NCI-H1105 (cell line): ENCODE measurements at regions not wholly inside any gene's neighbourhood (a gene's known extent, or its start where the extent isn't known, plus 50 kb on each side); places are given as distances from the start of the nearest gene placed in this dataset.
"Not testable (repeated sequence)": the region's sequence is repeated elsewhere in the genome, so short reads cannot be mapped to it uniquely, and the experiment has no call there.

Experiments
- DNase-seq: peaks from one replicate; lab custom pipeline; 2025; lab: John Stamatoyannopoulos, UW

DNA sequence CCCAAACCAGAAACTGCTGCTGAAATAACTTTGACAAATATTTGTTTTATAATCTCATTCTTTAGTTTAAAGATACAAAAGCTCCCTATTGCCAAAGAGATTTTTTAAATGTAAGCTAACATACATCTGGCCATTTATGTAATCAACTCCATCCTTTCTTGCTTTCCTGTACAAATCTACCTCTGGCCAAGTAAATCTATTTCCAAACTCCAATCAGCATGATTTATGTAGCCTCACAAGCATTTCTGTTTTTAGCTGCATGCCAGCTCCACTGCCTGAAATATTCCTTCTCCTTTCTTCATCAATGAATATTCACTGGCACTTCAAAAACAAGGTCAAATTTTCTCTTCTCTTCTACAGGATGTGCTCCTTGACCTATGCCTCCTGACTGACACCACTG lies 80.0 kb downstream of the SHOX2 start:
- no peak for DNase-seq

DNA sequence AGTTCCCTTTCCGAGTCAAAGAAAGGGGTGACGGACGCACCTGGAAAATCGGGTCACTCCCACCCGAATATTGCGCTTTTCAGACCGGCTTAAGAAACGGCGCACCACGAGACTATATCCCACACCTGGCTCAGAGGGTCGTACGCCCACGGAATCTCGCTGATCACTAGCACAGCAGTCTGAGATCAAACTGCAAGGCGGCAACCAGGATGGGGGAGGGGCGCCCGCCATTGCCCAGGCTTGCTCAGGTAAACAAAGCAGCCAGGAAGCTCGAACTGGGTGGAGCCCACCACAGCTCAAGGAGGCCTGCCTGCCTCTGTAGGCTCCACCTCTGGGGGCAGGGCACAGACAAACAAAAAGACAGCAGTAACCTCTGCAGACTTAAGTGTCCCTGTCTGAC lies 86.3 kb downstream of the SHOX2 start:
- not testable (repeated sequence) for DNase-seq

DNA sequence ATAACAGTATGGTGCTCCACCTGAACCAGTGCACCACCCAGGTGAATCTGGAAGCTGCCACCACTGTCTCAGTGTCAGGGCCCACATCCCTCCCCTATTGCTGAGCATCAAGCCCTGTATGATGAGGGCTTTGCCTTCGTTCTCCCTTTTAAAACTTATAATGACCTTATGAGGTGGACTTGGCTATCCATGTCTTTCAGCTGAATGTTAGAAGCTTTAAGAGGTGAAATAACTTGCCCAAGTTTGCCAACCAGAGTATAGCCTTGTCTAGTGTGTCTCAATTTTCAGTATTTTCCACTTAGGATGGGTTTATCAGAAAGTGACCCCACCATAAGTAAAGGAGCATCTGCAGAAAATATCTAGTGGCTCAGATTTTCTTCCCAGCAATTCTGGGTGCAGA lies 87.8 kb downstream of the SHOX2 start:
- no peak for DNase-seq

DNA sequence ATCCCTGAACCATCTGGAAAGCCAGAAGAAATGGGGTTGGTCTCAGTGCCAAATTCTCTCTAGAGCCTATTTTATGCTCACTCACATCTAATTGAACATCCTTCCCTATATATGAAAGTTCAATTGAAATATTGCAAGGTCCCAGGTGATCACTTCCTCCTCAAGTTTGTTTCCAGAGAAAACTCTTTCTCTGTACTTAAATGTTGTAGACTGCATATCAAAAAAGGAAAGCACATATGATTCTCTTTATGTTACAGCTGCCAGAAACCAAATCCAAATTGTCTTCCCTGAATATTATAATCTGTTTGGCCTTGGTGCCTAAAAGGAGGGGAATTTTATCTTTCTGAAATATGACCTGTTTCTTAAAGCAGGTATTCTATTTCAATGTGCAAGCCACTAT lies 93.3 kb downstream of the SHOX2 start:
- no peak for DNase-seq

DNA sequence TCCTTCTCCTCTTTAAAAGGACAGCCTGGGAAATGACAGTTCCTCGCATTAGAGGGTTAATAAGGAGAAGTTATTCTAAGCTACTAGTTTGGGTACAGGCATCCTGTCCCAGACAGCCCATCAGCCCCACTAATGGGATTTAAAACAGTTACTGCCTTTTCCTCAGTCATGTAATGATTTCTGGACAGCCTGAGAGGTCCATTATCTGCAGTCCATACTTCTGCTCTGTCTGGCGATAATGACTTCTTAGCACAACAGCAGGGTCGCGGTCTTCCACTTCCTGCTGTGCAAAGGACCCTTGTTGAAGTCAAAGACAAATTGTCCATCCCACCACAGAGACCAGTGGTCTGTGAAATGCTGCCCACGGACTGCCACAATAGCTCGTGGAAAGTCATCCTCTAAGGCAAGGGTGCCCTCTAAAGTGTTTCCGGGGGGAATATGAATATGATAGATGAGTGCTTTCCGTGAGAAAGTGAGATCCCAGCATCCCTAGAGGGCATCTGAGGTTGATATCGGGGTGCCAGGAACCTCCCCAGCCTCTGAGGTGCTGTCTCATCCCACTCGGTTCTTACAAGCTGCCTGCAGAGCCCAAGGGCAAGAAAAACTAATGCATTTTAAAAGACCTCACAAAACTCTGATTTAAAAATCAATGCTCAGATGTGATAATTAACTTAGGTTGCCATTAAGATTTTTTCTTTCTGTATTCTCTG lies 100.7 kb downstream of the SHOX2 start:
- no peak for DNase-seq

DNA sequence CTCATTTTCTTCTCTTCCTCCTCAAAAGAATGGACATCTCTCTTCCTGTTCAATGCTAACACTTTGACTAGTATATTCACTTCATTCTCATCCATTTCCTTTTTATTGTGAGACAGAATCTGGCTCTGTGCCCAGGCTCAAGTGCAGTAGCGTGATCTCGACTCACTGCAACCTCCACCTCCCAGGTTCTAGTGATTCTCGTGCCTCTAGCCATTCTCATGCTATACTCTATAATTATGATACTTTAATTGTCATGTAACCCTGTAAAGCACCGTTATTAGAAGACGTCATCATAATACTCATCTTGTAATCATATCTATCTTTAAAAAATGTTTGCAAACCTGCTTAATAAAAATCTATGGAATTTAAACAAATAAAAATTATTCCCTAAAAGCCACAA lies 107.0 kb downstream of the SHOX2 start:
- peak; percentile 96 for DNase-seq

DNA sequence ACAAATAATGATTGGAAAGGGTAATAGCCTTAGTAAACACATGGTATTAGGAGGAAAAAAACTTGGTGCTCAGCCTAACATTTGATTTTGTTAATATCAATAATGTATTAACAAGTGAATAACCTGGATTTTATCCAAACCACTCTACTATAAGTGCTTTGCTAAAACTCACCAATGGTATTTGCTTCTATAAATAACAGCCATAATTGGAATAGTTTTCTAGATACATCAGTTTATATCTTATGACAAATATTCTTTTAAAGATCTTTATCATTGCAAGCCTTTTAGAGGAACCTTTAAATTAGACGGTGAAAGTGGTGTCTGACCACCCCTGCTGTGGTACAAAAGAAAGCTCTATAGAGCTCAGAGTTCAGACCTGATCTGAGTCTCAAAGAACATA lies 123.9 kb downstream of the SHOX2 start:
- no peak for DNase-seq

DNA sequence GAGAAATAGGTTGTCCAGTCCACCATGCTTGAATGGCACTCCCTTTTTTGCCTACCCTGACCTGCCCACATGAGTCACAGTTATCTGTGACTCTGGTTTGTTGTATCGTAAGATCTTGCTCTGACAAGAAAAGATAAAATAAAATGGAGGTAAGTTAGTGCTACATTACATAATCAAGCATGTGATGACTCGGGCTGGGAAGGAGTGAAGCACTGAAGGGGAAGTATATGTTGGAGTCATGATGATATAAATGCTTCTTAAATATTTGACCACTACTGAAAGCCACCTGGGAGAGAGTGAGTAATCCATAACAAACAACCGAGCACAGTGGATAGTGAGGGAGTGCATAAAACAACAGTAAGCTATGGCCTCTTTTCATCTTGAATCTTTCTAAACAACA lies 124.4 kb downstream of the SHOX2 start:
- no peak for DNase-seq

DNA sequence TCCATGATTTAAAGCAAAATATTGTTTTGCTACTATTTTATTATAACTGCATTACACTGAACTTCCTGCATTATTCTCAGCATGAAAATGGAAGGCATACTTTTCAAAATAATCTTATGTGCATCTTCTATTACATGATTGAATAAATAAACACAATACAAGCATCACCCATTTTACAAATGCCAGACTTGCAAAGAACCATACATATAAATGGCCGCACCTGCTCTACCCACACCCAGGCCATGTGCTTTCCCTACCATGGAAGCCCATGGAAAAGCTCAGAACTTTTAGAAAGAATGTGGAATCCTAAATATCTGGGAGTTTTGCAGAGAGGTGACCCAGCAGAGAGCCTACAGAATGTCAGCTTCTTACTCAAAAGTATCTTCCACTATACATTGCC lies 127.2 kb downstream of the SHOX2 start:
- no peak for DNase-seq

DNA sequence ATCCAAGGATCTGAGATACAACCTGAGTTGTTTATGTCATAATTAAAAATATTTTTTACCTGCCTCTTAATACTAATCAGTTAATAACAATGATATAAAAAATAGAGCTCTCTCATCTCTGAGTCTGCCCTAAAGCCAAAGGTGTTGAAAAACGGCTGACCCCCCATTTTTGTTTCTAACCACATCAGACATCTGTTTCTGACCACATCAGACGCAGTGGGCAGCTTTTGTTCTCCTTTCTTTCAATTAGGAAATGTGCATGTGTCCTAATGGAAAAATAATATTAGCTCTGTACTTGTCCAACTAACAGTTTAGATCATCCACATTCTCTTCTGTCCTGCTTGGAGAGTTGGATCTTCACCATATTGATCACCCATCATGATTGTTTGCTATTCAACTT lies 144.6 kb downstream of the SHOX2 start:
- no peak for DNase-seq

DNA sequence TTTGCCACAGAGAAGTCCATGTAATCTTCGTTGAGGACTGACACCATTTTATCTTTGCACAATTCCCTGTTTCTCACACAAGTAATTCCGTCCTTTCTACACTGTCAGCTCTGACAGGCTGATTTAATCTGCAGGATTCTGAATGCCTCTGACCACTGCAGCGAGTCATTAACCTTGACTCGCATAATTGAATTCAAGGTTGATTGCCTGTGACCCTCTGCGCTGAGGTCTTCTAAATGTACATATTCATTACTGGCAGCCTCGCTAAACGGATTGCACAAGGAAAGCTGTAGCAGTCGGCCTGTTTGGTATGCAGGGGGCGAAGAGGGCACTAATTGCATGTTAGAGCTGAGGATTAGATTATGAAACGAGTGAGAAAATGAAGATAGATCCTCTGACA lies 147.8 kb downstream of the SHOX2 start:
- no peak for DNase-seq

DNA sequence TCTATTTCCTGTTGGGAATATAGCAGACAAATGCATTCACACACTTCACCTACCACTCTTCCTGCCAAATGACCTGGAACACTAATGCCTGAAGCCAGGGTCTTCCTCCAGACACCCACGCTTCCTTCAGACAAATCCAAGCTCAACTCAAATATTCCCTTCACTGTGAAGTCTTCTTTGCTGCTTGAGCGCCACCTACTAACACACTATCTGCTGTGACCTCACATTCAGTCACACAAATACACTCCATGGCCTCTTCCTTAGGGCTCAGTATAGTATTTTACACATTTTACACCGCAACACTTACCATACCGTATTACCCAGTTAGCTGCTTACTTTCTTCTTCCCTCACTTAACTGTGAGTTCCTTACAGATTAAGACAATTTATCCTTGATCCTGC lies 149.4 kb downstream of the SHOX2 start:
- no peak for DNase-seq

DNA sequence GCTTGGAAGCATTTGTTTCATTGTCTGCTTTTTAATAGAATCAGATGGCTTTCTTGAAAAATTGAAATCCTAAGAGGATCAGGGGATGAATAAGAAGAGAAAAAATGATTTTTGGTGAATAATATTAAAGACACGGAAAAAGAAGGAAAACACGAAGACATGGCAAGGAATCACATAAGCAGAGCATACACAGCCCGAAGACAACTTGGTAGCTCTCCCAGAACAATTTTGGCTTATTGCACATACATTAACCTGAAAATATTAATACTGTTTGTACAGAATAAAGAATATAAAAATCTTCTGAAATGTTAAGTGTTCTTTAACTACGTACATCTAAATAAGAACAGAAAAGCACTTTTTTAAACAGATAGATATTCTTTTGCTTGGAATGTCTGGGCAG lies 150.0 kb downstream of the SHOX2 start:
- DNase-seq: no peak

DNA sequence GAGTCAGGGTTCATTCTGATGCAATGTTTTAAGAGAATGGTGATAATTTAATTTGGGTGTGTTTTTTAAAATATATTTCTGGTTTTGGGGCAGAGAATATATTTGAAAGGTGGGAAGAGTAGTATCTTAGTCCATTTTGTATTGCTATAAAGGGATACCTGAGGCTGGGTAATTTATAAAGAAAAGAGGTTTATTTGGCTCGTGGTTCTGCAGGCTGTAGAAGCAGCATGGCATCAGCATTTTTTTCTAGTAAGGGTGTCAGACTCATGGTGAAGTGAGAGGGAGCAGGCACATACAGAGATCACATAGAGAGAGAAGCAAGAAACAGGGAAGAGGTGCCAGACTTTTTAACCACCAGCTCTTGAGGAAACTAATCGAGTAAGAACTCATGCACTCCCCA lies 152.7 kb downstream of the SHOX2 start:
- DNase-seq: no peak

DNA sequence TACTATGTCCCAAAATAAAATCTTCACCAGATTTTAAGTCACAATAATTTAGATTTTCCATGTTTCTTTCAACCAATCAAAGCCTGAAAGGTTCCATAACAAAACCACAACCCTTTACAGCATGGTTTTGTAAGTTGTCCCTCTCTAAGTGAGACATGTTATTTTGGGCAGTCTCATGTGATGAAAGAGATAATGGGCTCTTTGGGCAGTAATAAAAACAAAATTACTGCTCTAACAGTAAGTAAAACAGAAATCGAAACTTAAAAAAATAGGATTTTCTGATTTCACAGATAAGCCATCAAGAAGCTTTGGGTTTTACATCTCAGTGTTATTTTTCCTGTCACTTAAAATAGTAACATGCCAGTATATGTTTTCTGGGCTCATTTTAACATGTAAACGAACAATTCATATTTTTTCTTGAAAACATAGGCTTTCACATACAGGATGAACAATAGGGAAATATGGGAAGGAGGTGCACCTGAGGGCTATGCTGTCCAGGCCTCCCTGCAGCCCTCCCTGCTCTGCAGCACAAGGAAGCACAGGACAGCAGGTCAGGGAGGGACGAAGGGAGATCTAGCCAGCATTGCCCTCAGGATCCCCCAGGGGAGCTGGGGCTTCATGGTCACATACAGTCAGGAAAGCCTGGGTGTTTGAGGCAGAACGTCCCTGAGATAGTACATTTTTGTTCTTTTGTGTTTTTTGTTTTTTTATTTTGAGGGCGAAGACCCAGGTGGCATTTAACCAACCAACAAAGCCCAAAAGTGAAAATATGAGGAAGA lies 157.4 kb downstream of the SHOX2 start:
- no peak for DNase-seq

DNA sequence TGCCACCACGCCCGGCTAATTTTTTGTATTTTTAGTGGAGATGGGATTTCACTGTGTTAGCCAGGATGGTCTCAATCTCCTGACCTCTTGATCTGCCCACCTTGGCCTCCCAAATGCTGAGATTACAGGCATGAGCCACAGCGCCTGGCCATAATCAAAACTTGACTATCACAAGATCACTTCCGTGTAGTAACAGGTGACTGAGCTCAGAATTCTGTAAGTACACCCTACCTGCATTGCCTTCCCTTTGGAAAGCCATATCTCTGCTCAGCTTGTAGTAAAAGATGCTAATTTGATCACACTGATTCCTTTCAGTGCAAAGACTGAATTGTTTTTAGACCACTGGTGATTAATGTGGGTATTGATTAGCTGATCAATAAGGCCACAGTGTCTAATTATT lies 167.1 kb downstream of the SHOX2 start:
- DNase-seq: no peak

DNA sequence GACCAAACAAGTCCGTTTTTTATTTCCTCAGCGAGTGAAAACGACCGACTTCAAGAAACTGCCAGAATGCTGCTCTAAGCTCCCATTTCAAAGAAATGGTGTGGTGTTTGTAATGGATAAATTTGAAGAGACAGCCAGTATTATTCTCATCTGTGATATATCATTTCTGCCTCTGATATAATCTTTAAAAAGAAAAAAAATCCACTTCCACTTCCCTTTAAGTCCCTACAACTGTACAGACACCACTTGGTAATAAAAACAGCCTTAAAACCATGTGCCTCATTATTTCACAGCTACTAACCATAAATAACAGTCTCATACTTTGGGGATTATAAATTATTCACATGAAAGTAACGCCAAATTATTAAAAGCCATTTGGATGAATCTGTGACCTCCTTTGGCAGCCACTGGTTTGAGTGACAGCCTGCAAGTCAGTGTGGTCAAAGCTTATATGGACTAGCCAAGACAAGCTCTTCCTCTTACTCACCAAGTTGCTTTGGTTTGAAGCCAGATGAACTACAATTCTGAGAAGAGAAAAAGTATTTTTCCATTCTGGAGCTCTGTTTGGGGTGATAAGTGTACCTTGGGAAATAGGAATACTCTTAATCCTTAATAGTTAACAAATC lies 168.0 kb downstream of the SHOX2 start:
- no peak for DNase-seq

DNA sequence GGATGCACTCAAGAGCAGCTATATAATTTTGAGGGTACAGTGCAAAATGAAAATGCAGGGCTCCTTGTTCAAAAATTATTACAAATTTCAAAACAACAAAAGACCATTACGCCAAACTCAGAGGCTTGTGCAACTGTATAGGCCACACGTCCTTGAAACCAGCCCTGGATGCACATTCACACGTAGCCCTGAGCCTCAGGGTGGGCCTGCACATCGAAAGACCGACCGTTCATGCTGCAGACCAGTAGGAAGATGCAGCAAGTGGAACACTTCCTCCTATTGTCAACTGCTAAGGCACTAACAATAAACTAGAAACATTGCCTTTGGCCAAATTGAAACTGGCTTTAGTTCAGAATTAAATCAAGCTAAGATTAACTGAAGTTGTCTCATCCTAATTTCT lies 174.7 kb downstream of the SHOX2 start:
- DNase-seq: no peak

DNA sequence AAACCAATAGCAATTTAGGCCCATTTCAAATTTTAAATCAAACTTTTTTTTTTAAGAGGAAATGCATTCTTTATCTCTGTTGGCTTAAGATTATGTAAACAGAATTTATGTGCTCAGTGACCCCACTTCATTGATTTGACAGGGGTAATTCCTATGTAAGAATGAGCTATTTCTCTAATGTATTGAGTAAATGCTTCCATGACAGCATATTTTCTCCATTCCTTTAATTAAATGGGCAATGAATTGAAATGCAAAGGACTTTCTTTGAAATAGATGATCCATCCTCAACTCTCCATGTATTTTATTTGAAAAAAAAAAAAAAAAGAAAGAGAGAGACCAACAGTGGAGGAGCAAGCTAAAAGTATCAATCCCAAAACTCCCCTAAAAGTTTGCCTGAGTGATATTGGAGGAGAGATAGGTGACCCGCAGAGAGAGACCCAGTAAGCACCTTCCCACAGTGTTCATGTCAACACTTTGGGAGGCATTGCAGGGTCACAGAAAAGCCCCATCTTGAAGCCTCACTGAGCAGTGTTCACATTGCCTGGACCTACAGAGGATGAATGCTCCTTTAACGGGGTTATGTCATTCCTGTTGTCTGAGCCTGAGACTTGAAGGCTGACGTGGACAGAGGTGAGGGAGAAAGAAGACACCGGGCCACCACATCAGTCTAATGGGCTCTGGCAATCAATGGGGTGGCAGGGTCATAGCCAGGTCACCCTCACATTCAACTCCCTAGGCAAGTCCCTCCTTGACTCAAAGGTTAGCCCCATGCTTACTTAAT lies 176.0 kb downstream of the SHOX2 start:
- no peak for DNase-seq

DNA sequence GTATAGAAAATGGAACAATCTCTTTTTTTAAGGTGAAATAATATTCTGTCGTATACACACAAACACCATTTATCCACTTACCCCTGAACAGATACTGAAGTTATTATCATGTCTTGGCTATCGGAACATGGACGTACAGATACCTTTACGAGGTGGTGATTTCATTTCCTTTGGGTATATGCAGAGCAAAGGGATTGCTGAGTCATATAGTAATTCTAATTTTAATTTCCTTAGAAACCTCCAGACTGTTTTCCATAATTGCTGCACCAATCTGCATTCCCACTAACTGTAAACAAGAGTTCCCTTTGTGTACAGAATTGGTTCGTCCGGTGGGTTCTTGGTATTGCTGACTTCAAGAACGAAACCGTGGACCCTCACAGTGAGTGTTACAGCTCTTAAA lies 179.4 kb downstream of the SHOX2 start:
- DNase-seq: no peak

DNA sequence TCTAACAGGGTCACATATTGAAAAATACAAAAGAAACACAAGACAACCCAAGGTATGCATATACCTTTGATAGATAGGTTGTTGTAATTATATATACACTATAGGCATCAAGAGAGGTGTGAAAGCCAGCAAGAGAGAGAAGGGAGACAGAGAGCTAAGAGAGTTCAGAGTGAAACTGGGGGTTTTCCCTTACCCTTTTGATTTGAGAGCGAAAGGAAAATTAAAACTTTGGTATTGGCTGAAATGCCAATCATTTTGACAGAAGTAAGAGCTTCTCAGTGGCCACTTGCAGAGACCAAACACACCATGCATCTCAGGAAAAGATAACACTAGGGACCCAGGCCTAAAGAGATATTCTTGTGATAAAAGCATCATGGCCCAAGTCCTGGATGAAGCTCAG lies 183.6 kb downstream of the SHOX2 start:
- no peak for DNase-seq

DNA sequence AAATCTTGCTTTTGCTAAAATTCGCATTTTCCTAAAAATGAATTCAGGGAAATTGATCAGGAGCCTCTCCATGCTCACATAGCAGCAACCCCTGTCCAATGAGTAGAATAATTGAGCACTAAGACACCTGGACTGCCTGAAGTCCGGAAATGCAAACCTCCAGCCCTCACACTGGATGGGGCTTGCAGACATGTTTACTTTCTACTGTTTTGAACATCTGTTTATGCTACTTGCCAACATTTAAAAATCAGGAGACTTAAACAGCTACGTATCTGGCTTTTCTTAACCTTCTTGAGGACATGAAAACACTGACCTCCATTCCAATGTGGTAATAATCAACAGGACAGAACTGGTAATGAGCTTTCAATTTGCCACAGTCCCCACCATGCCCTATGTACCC lies 184.4 kb downstream of the SHOX2 start:
- peak; percentile 39 for DNase-seq
